ELR (cell line): ENCODE measurements at regions not wholly inside any gene's neighbourhood (a gene's known extent, or its start where the extent isn't known, plus 50 kb on each side); places are given as distances from the start of the nearest gene placed in this dataset.
"Not testable (repeated sequence)": the region's sequence is repeated elsewhere in the genome, so short reads cannot be mapped to it uniquely, and the experiment has no call there.

Source experiments
- DNase-seq: peaks from one replicate; pipeline ENCODE4 v3.0.0-alpha.2; 2015; ENCODE audit warnings: low read depth

- no peak for DNase-seq
Observed at GRCh38 chr15:34700891-34701427, 53.8 kb downstream of the GJD2 start.

GRCh38 chr15:34699968-34700640 is 54.7 kb downstream of the GJD2 start:
- peak; percentile 33 for DNase-seq

GRCh38 chr15:34696506-34696905 is 58.3 kb downstream of the GJD2 start:
- no peak for DNase-seq

- peak; percentile 19 for DNase-seq
Observed at GRCh38 chr15:34693053-34693744, 61.6 kb downstream of the GJD2 start.

GRCh38 chr15:34691034-34691433 is 63.8 kb downstream of the GJD2 start:
- peak; percentile 62 for DNase-seq

GRCh38 chr15:34688699-34689098 is 66.1 kb downstream of the GJD2 start:
- no peak for DNase-seq

- no peak for DNase-seq
Observed at GRCh38 chr15:34684351-34684750, 70.4 kb downstream of the GJD2 start.

GRCh38 chr15:34682674-34683073 is 72.1 kb downstream of the GJD2 start:
- peak; percentile 90 for DNase-seq

- no peak for DNase-seq
Observed at GRCh38 chr15:34679291-34679690, 75.5 kb downstream of the GJD2 start.

GRCh38 chr15:34673241-34673640 is 81.6 kb downstream of the GJD2 start:
- no peak for DNase-seq

GRCh38 chr15:34665498-34666116 is 82.2 kb upstream of the GOLGA8B start:
- DNase-seq: no peak

GRCh38 chr15:34664418-34664817 is 81.0 kb upstream of the GOLGA8B start:
- DNase-seq: no peak

- no peak for DNase-seq
Observed at GRCh38 chr15:34663101-34663500, 79.7 kb upstream of the GOLGA8B start.

GRCh38 chr15:34659056-34659455 is 75.6 kb upstream of the GOLGA8B start:
- no peak for DNase-seq

GRCh38 chr15:34657469-34658127 is 74.1 kb upstream of the GOLGA8B start:
- no peak for DNase-seq

GRCh38 chr15:34656005-34656796 is 72.8 kb upstream of the GOLGA8B start:
- DNase-seq: no peak

GRCh38 chr15:34655326-34655725 is 71.9 kb upstream of the GOLGA8B start:
- DNase-seq: no peak

GRCh38 chr15:34654625-34655024 is 71.2 kb upstream of the GOLGA8B start:
- DNase-seq: no peak

GRCh38 chr15:34653992-34654391 is 70.5 kb upstream of the GOLGA8B start:
- no peak for DNase-seq

GRCh38 chr15:34653326-34653725 is 69.9 kb upstream of the GOLGA8B start:
- DNase-seq: not testable (repeated sequence)

GRCh38 chr15:34652726-34653033 is 69.2 kb upstream of the GOLGA8B start:
- DNase-seq: no peak
